ENCODE measurements at regions not wholly inside any gene's neighbourhood (a gene's known extent, or its start where the extent isn't known, plus 50 kb on each side); places are given as distances from the start of the nearest gene placed in this dataset.

DNA sequence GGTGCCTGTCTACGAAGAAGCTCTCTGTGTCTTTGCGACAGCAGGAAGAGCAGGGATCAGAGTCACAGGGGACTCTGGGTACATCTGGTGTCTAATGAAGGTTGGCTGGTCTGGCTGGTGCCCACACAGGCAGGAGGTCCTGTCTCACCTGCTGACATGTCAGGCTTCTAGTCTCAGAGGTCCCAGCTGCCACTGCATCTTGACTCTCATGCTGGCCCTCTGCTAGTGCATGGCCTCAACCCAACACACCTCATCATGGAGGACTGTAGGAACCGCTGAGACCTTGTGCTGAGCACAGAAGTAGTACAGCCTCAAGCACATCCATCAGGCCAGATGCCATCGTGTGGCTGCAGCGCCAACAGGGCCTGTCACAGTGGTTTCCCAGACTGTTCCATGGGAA lies 206.1 kb upstream of the NR2F2 start:
- Histone ChIP-seq H3K36me3 (ENCODE audit: control insufficient read depth in 2 of 4, insufficient read depth in 4 of 4, low read length in 3 of 4) (no peaks in the 10 kb centered on the region), H3K4ac (replicated peaks; ENCODE audit: insufficient read length, low read depth, low read length) (no peak overlapping the region), H2BK5ac (ENCODE audit: low read depth, low read length) (no peak overlapping the region), H2AFZ (ENCODE audit: low read length) (no peak overlapping the region), H3K79me1 (ENCODE audit: low read depth, low read length) (no peaks in the 10 kb centered on the region), H3K14ac (ENCODE audit: insufficient read length) (no peak overlapping the region), H3K4me2 (ENCODE audit: insufficient read depth in 1 of 2, low read depth in 2 of 2, low read length in 2 of 2) (no peak overlapping the region), H4K20me1 (replicated peaks in 1 of 2; ENCODE audit: control insufficient read depth in 1 of 2, insufficient read depth in 2 of 2, low read length in 2 of 2) (no peaks in the 10 kb centered on the region), H4K91ac (replicated peaks; ENCODE audit: insufficient read length, low read length) (no peak overlapping the region), H2BK120ac (replicated peaks; ENCODE audit: low read depth, low read length) (no peak overlapping the region), H3K56ac (replicated peaks; ENCODE audit: insufficient read length, low read depth, low read length) (no peak overlapping the region), H4K8ac (ENCODE audit: extremely low read depth, insufficient read depth, low read length) (no peak overlapping the region), H3K9ac (replicated peaks in 1 of 4; ENCODE audit: extremely low read depth in 1 of 4, low read depth in 3 of 4, low read length in 3 of 4) (no peak overlapping the region), H3K79me2 (ENCODE audit: control insufficient read depth in 1 of 2, insufficient read depth in 2 of 2, low read length in 2 of 2) (no peaks in the 10 kb centered on the region), H2BK15ac (ENCODE audit: low read length) (no peak overlapping the region), H3K23me2 (ENCODE audit: low read depth, low read length) (no peaks in the 10 kb centered on the region), H2BK12ac (ENCODE audit: low read depth, low read length) (no peak overlapping the region), H3K4me3 (ENCODE audit: extremely low read depth in 1 of 4, insufficient read depth in 2 of 4, low read depth in 3 of 4, low read length in 4 of 4) (no peak overlapping the region), H2AK5ac (ENCODE audit: low read depth, low read length) (no peak overlapping the region), H3K9me3 (ENCODE audit: insufficient read depth in 2 of 2, low read depth in 1 of 2, low read length in 1 of 2) (no peaks in the 10 kb centered on the region), H3K27ac (ENCODE audit: low read depth, low read length) (no peak overlapping the region), H2BK20ac (ENCODE audit: low read length) (no peak overlapping the region), H3K4me1 (replicated peaks in 1 of 4; ENCODE audit: control insufficient read depth in 3 of 4, insufficient read depth in 4 of 4, low read length in 3 of 4) (peaks cover 0 to 3% (median 0%) of the 10 kb centered on the region in 4 experiments; a peak in 1 of 7 replicates), H4K5ac (ENCODE audit: insufficient read length, low read depth, low read length) (no peak overlapping the region), H3K27me3 (replicated peaks in 1 of 4; ENCODE audit: control insufficient read depth in 3 of 4, extremely low read depth in 1 of 4, insufficient read depth in 3 of 4, low read length in 3 of 4) (no peaks in the 10 kb centered on the region), H3K23ac (ENCODE audit: insufficient read length) (no peak overlapping the region), H3K18ac (ENCODE audit: extremely low read depth, low read length) (no peak overlapping the region)
- CTCF ChIA-PET (ENCODE audit: partially characterized antibody) = interaction anchor here (0.6 kb wide), 1 partner anchor 34 kb away, joined by 3 read pairs; no protein-coding TSS in a partner anchor
- POLR2A ChIA-PET (ENCODE audit: partially characterized antibody) = no interaction called here
- WGBS, 2 experiments (ENCODE audit: extremely low coverage in 1 of 2, insufficient coverage in 1 of 2, insufficient read length in 1 of 2, insufficient replicate concordance in 2 of 2, low coverage in 1 of 2, low lambda C conversion rate in 2 of 2, missing lambda C conversion rate in 1 of 2) = 73% methylated on average over 5 of the region's 5 CpGs; no CpG with 5 or more reads in 1 of the 2 experiments
- no peak for FAIRE-seq
- no peak for DNase-seq (ENCODE audit: low read depth in 1 of 2, low spot score in 2 of 2)
- no peak for TF ChIP-seq TAF1 (IDR thresholded peaks at IDR 0.05; ENCODE audit: low read depth, low read length)
- TF ChIP-seq CEBPB (IDR thresholded peaks at IDR 0.05; ENCODE audit: low read depth, low read length) = no peak
- TF ChIP-seq BCL11A (IDR thresholded peaks at IDR 0.05; ENCODE audit: low read depth in 2 of 2, low read length in 2 of 2) = no peak
- TF ChIP-seq ASH2L (IDR thresholded peaks at IDR 0.05; ENCODE audit: low read length) = no peak
- no peak for TF ChIP-seq KDM4A (IDR thresholded peaks at IDR 0.05; ENCODE audit: low read depth, low read length, severe bottlenecking)
- no peak for TF ChIP-seq ZNF274 (IDR thresholded peaks at IDR 0.05; ENCODE audit: borderline replicate concordance, extremely low read depth, low read length)
- TF ChIP-seq CHD2 (IDR thresholded peaks at IDR 0.05; ENCODE audit: low read length) = no peak
- TF ChIP-seq BRCA1 (IDR thresholded peaks at IDR 0.05; ENCODE audit: low read depth, low read length) = no peak
- TF ChIP-seq KDM5A (IDR thresholded peaks at IDR 0.05; ENCODE audit: low read length) = no peak
- no peak for TF ChIP-seq POLR2AphosphoS5 (IDR thresholded peaks at IDR 0.05; ENCODE audit: low read depth, low read length)
- no peak for TF ChIP-seq JUN (IDR thresholded peaks at IDR 0.05; ENCODE audit: low read depth, low read length)
- no peak for TF ChIP-seq EP300 (IDR thresholded peaks at IDR 0.05; ENCODE audit: borderline replicate concordance in 1 of 2, low read depth in 2 of 2, low read length in 2 of 2)
- TF ChIP-seq KDM1A (IDR thresholded peaks at IDR 0.05; ENCODE audit: borderline replicate concordance, low read length) = no peak
- no peak for TF ChIP-seq RAD21 (IDR thresholded peaks at IDR 0.05 in 1 of 2, conservative IDR thresholded peaks at IDR 0.05 in 1 of 2; ENCODE audit: low read depth in 2 of 2, low read length in 2 of 2)
- no peak for TF ChIP-seq SIN3A (conservative IDR thresholded peaks at IDR 0.05 in 1 of 2, IDR thresholded peaks at IDR 0.05 in 1 of 2; ENCODE audit: low read depth in 1 of 2, low read length in 2 of 2)
- TF ChIP-seq CBX5 (IDR thresholded peaks at IDR 0.05; ENCODE audit: low read depth, low read length) = no peak

Measured in H1 (cell line).